Activated naive CD4-positive, alpha-beta T cell treated with anti-CD3 and anti-CD28 coated beads, Interleukin-2, amount 50 U/mL, for 24 hours (primary cell): ENCODE measurements at regions not wholly inside any gene's neighbourhood (a gene's known extent, or its start where the extent isn't known, plus 50 kb on each side); places are given as distances from the start of the nearest gene placed in this dataset.

Experiments used
- H3K27ac Mint-ChIP-seq: one replicate; pipeline ENCODE4 v1.8.0; 2021; ENCODE audit warnings: mild to moderate bottlenecking, mixed read lengths
- H3K27me3 Mint-ChIP-seq: one replicate; pipeline ENCODE4 v1.8.0; 2021; ENCODE audit warnings: mixed read lengths
- H3K36me3 Mint-ChIP-seq: one replicate; pipeline ENCODE4 v1.8.0; 2021; ENCODE audit warnings: mixed read lengths
- H3K4me1 Mint-ChIP-seq: one replicate; pipeline ENCODE4 v1.8.0; 2021; ENCODE audit warnings: mixed read lengths
- H3K4me3 Mint-ChIP-seq: one replicate; pipeline ENCODE4 v1.8.0; 2021; ENCODE audit warnings: mild to moderate bottlenecking, mixed read lengths
- H3K9me3 Mint-ChIP-seq: one replicate; pipeline ENCODE4 v1.8.0; 2021; ENCODE audit warnings: mixed read lengths

- H3K27ac Mint-ChIP-seq, result no peak overlapping the region
- no peaks in the 10 kb centered on the region for H3K9me3 Mint-ChIP-seq
- H3K27me3 Mint-ChIP-seq, result peaks cover 7% of the 10 kb centered on the region
- H3K4me1 Mint-ChIP-seq, result no peaks in the 10 kb centered on the region
- no peak overlapping the region for H3K4me3 Mint-ChIP-seq
- H3K36me3 Mint-ChIP-seq, result no peaks in the 10 kb centered on the region
Measured at GRCh38 chr21:41601573-41602368, 93.8 kb upstream of the TMPRSS2 start.

GRCh38 chr21:41600961-41601572 is 93.1 kb upstream of the TMPRSS2 start:
- no peak overlapping the region for H3K27ac Mint-ChIP-seq
- H3K4me1 Mint-ChIP-seq, result no peaks in the 10 kb centered on the region
- H3K36me3 Mint-ChIP-seq, result no peaks in the 10 kb centered on the region
- H3K27me3 Mint-ChIP-seq, result peaks cover 7% of the 10 kb centered on the region
- no peaks in the 10 kb centered on the region for H3K9me3 Mint-ChIP-seq
- H3K4me3 Mint-ChIP-seq, result no peak overlapping the region

- H3K4me3 Mint-ChIP-seq, result no peak overlapping the region
- no peak overlapping the region for H3K27ac Mint-ChIP-seq
- H3K4me1 Mint-ChIP-seq, result no peaks in the 10 kb centered on the region
- no peaks in the 10 kb centered on the region for H3K9me3 Mint-ChIP-seq
- no peaks in the 10 kb centered on the region for H3K36me3 Mint-ChIP-seq
- peaks cover 5% of the 10 kb centered on the region for H3K27me3 Mint-ChIP-seq
Measured at GRCh38 chr21:41600556-41600955, 92.6 kb upstream of the TMPRSS2 start.

GRCh38 chr21:41600116-41600515 is 92.2 kb upstream of the TMPRSS2 start:
- Mint-ChIP-seq H3K4me3 (no peak overlapping the region), H3K27me3 (peaks cover 5% of the 10 kb centered on the region)

GRCh38 chr21:41598561-41599431 is 90.8 kb upstream of the TMPRSS2 start:
- Mint-ChIP-seq H3K9me3 (no peaks in the 10 kb centered on the region), H3K36me3 (no peaks in the 10 kb centered on the region), H3K27me3 (peaks cover 3% of the 10 kb centered on the region), H3K27ac (no peak overlapping the region), H3K4me3 (no peak overlapping the region), H3K4me1 (no peaks in the 10 kb centered on the region)

More at GRCh38 chr21:41600116-41600515, 92.2 kb upstream of the TMPRSS2 start:
- Mint-ChIP-seq H3K4me1 (no peaks in the 10 kb centered on the region), H3K27ac (no peak overlapping the region), H3K36me3 (no peaks in the 10 kb centered on the region), H3K9me3 (no peaks in the 10 kb centered on the region)

- Mint-ChIP-seq H3K27me3 (peaks cover 3% of the 10 kb centered on the region), H3K9me3 (no peaks in the 10 kb centered on the region), H3K4me1 (no peaks in the 10 kb centered on the region), H3K27ac (no peak overlapping the region), H3K36me3 (no peaks in the 10 kb centered on the region), H3K4me3 (no peak overlapping the region)
Measured at GRCh38 chr21:41597811-41598231, 89.9 kb upstream of the TMPRSS2 start.

- Mint-ChIP-seq H3K9me3 (no peaks in the 10 kb centered on the region), H3K4me1 (no peaks in the 10 kb centered on the region), H3K27me3 (peaks cover 2% of the 10 kb centered on the region), H3K4me3 (no peak overlapping the region), H3K27ac (peak overlapping the region; percentile 3), H3K36me3 (no peaks in the 10 kb centered on the region)
Measured at GRCh38 chr21:41597227-41597626, 89.3 kb upstream of the TMPRSS2 start.

- H3K27ac Mint-ChIP-seq, result no peak overlapping the region
- no peaks in the 10 kb centered on the region for H3K36me3 Mint-ChIP-seq
- H3K27me3 Mint-ChIP-seq, result peaks cover 2% of the 10 kb centered on the region
- no peak overlapping the region for H3K4me3 Mint-ChIP-seq
- no peaks in the 10 kb centered on the region for H3K4me1 Mint-ChIP-seq
- no peaks in the 10 kb centered on the region for H3K9me3 Mint-ChIP-seq
Measured at GRCh38 chr21:41596241-41596925, 88.4 kb upstream of the TMPRSS2 start.

- H3K27ac Mint-ChIP-seq, result no peak overlapping the region
- H3K27me3 Mint-ChIP-seq, result peaks cover 2% of the 10 kb centered on the region
- no peaks in the 10 kb centered on the region for H3K4me1 Mint-ChIP-seq
- no peaks in the 10 kb centered on the region for H3K36me3 Mint-ChIP-seq
- H3K9me3 Mint-ChIP-seq, result no peaks in the 10 kb centered on the region
- no peak overlapping the region for H3K4me3 Mint-ChIP-seq
Measured at GRCh38 chr21:41594268-41594667, 86.3 kb upstream of the TMPRSS2 start.

- Mint-ChIP-seq H3K4me3 (no peak overlapping the region), H3K27ac (no peak overlapping the region), H3K4me1 (no peaks in the 10 kb centered on the region), H3K9me3 (no peaks in the 10 kb centered on the region), H3K36me3 (no peaks in the 10 kb centered on the region), H3K27me3 (peaks cover 2% of the 10 kb centered on the region)
Measured at GRCh38 chr21:41593760-41594138, 85.8 kb upstream of the TMPRSS2 start.

GRCh38 chr21:41593051-41593759 is 85.2 kb upstream of the TMPRSS2 start:
- H3K4me3 Mint-ChIP-seq, result no peak overlapping the region

GRCh38 chr21:41589620-41590175 is 81.7 kb upstream of the TMPRSS2 start:
- H3K27ac Mint-ChIP-seq, result no peak overlapping the region
- H3K27me3 Mint-ChIP-seq, result peaks cover 3% of the 10 kb centered on the region
- no peaks in the 10 kb centered on the region for H3K9me3 Mint-ChIP-seq
- H3K36me3 Mint-ChIP-seq, result no peaks in the 10 kb centered on the region
- no peak overlapping the region for H3K4me3 Mint-ChIP-seq
- H3K4me1 Mint-ChIP-seq, result no peaks in the 10 kb centered on the region

More at GRCh38 chr21:41593051-41593759, 85.2 kb upstream of the TMPRSS2 start:
- no peak overlapping the region for H3K27ac Mint-ChIP-seq
- H3K36me3 Mint-ChIP-seq, result no peaks in the 10 kb centered on the region
- H3K4me1 Mint-ChIP-seq, result no peaks in the 10 kb centered on the region
- H3K27me3 Mint-ChIP-seq, result peaks cover 2% of the 10 kb centered on the region
- H3K9me3 Mint-ChIP-seq, result no peaks in the 10 kb centered on the region

GRCh38 chr21:41589131-41589530 is 81.2 kb upstream of the TMPRSS2 start:
- H3K27me3 Mint-ChIP-seq, result peaks cover 3% of the 10 kb centered on the region
- H3K36me3 Mint-ChIP-seq, result no peaks in the 10 kb centered on the region
- no peak overlapping the region for H3K4me3 Mint-ChIP-seq
- H3K4me1 Mint-ChIP-seq, result no peaks in the 10 kb centered on the region
- no peak overlapping the region for H3K27ac Mint-ChIP-seq
- H3K9me3 Mint-ChIP-seq, result no peaks in the 10 kb centered on the region

GRCh38 chr21:41585199-41585994 is 77.4 kb upstream of the TMPRSS2 start:
- Mint-ChIP-seq H3K27me3 (peaks cover 4% of the 10 kb centered on the region), H3K9me3 (no peaks in the 10 kb centered on the region), H3K36me3 (no peaks in the 10 kb centered on the region), H3K27ac (no peak overlapping the region), H3K4me3 (no peak overlapping the region), H3K4me1 (no peaks in the 10 kb centered on the region)
